GM12874 (cell line): ENCODE measurements at regions not wholly inside any gene's neighbourhood (a gene's known extent, or its start where the extent isn't known, plus 50 kb on each side); places are given as distances from the start of the nearest gene placed in this dataset.

ENCODE experiments used
- TF ChIP-seq, protein P1 (sequence below): IDR thresholded peaks from 2 replicates; pipeline ENCODE4 v1.5.1; 2011; ENCODE audit warnings: low read depth, mild to moderate bottlenecking, control low read depth, low read length, moderate library complexity; ENCODE audit not compliant: insufficient read depth

DNA sequence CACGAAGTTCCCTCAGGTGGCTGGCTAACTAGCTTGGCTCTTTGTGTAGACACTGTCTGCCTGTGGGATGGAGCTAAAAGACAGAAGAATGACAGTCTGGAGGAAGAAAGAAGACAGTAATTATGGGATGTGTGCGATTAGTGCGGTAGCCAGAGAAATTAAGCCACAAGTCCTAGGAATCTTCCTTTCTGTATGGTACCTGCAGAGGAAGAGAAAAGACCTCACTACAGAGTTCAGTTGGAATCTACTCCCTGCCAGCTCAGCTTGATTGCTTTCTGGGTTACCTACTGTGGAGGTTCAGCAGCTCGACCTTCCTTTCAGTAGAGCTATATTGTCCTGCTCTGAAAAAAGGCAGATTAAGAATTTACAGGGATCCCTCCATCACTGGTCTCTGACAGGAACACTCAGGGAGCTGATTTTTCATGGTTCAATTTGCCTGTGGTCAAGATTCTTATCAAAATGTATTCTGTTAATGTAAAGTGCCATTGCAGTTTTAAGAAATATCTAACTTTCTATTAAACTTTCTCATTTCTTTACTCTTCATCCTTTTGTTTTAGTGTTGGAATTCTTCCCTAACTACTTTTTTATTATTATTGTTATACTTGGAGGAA is 187.2 kb downstream of the CENPW start:
- TF ChIP-seq, protein P1, sequence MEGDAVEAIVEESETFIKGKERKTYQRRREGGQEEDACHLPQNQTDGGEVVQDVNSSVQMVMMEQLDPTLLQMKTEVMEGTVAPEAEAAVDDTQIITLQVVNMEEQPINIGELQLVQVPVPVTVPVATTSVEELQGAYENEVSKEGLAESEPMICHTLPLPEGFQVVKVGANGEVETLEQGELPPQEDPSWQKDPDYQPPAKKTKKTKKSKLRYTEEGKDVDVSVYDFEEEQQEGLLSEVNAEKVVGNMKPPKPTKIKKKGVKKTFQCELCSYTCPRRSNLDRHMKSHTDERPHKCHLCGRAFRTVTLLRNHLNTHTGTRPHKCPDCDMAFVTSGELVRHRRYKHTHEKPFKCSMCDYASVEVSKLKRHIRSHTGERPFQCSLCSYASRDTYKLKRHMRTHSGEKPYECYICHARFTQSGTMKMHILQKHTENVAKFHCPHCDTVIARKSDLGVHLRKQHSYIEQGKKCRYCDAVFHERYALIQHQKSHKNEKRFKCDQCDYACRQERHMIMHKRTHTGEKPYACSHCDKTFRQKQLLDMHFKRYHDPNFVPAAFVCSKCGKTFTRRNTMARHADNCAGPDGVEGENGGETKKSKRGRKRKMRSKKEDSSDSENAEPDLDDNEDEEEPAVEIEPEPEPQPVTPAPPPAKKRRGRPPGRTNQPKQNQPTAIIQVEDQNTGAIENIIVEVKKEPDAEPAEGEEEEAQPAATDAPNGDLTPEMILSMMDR, result no peak

- TF ChIP-seq, protein P1, result no peak
Observed at GRCh38 chr6:126529637-126530362, 189.9 kb downstream of the CENPW start.

GRCh38 chr6:126530775-126531174 is 190.9 kb downstream of the CENPW start:
- TF ChIP-seq, protein P1, result no peak

GRCh38 chr6:126531286-126531685 is 191.4 kb downstream of the CENPW start:
- TF ChIP-seq, protein P1, result no peak

DNA sequence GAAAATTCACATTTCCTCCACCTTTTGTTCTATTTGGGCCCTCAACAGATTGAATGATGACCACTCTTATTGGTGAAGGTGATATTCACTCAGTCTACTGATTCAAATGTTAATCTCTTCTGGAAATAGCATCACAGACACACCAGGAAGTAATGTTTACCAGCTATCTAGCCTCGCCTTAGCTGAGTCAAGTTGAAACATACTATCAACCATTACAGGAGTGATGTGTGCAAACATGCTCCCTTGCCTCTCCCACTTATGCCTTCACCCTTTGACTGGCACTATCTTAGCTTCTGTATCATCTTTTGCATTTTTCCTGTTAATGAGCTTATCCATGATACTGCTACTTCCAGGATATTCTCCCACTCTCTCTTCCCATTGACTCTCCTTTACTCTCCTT is 191.9 kb downstream of the CENPW start:
- TF ChIP-seq, protein P1, result no peak

DNA sequence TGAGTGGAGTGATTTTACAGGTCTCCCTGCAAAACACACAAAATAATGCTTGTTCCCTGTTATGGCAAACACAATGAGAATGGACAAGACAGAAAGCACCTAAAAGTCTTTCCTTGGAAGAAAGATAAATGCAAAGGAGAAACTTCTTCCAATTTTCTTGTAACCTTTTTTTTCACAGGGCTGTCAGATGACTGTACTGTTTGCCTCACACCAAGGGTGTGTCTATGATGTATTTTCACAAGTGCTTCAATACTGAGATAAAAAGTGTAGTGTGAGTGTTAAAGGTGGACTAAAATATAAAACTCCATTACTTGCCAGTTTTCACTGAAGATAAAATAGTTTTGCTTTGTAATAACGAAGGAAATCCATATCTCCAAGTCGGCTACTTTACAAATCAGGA is 194.5 kb downstream of the CENPW start:
- TF ChIP-seq, protein P1, result no peak

- TF ChIP-seq, protein P1, result no peak
Observed at GRCh38 chr6:126535138-126535537, 195.2 kb downstream of the CENPW start.
